ENCODE measurements at regions not wholly inside any gene's neighbourhood (a gene's known extent, or its start where the extent isn't known, plus 50 kb on each side); places are given as distances from the start of the nearest gene placed in this dataset.
"Not testable (repeated sequence)": the region's sequence is repeated elsewhere in the genome, so short reads cannot be mapped to it uniquely, and the experiment has no call there.

DNA sequence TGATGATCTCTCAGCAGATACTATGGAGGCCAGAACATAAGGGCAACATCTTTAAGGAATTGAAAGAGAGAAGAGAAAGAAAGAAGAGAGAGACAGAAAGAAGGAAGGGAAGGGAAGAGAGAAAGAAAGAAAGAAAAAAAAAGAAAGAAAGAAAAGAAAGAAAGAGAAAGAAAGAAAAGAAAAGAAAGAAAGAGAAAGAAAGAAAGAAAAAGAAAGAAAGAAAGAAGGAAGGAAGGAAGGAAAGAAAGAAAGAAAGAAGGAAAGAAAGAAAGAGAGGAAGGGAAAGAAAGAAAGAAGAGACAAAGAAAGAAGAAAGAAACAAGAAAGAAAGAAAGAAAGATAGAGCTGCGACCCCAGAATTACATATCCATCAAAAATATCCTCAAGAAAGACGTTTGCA, 124.9 kb downstream of the CPZ start:
- POLR2A ChIA-PET (ENCODE audit: partially characterized antibody); H3K4ac ChIP-seq (replicated peaks; ENCODE audit: insufficient read length, low read depth, low read length); H2BK15ac ChIP-seq (ENCODE audit: low read length); H3K27ac ChIP-seq (ENCODE audit: low read depth, low read length); H4K91ac ChIP-seq (replicated peaks; ENCODE audit: insufficient read length, low read length); H3K9me3 ChIP-seq (ENCODE audit: insufficient read depth in 2 of 2, low read depth in 1 of 2, low read length in 1 of 2); H3K4me1 ChIP-seq (replicated peaks in 1 of 4; ENCODE audit: control insufficient read depth in 3 of 4, insufficient read depth in 4 of 4, low read length in 3 of 4); H3K56ac ChIP-seq (replicated peaks; ENCODE audit: insufficient read length, low read depth, low read length); H3K23ac ChIP-seq (ENCODE audit: insufficient read length); H3K36me3 ChIP-seq (ENCODE audit: control insufficient read depth in 2 of 4, insufficient read depth in 4 of 4, low read length in 3 of 4); H4K8ac ChIP-seq (ENCODE audit: extremely low read depth, insufficient read depth, low read length); H4K20me1 ChIP-seq (replicated peaks in 1 of 2; ENCODE audit: control insufficient read depth in 1 of 2, insufficient read depth in 2 of 2, low read length in 2 of 2); H4K5ac ChIP-seq (ENCODE audit: insufficient read length, low read depth, low read length); H3K9ac ChIP-seq (replicated peaks in 1 of 4; ENCODE audit: extremely low read depth in 1 of 4, low read depth in 3 of 4, low read length in 3 of 4); H2BK20ac ChIP-seq (ENCODE audit: low read length); H3K4me3 ChIP-seq (ENCODE audit: extremely low read depth in 1 of 4, insufficient read depth in 2 of 4, low read depth in 3 of 4, low read length in 4 of 4); H2AFZ ChIP-seq (ENCODE audit: low read length); H3K18ac ChIP-seq (ENCODE audit: extremely low read depth, low read length); H2BK12ac ChIP-seq (ENCODE audit: low read depth, low read length); H3K4me2 ChIP-seq (ENCODE audit: insufficient read depth in 1 of 2, low read depth in 2 of 2, low read length in 2 of 2); H3K79me2 ChIP-seq (ENCODE audit: control insufficient read depth in 1 of 2, insufficient read depth in 2 of 2, low read length in 2 of 2); DNase-seq (ENCODE audit: low read depth in 1 of 2, low spot score in 2 of 2); H3K27me3 ChIP-seq (replicated peaks in 1 of 4; ENCODE audit: control insufficient read depth in 3 of 4, extremely low read depth in 1 of 4, insufficient read depth in 3 of 4, low read length in 3 of 4); FAIRE-seq; H2BK5ac ChIP-seq (ENCODE audit: low read depth, low read length); H3K14ac ChIP-seq (ENCODE audit: insufficient read length); CTCF ChIA-PET (ENCODE audit: partially characterized antibody); H3K23me2 ChIP-seq (ENCODE audit: low read depth, low read length); H3K79me1 ChIP-seq (ENCODE audit: low read depth, low read length); H2AK5ac ChIP-seq (ENCODE audit: low read depth, low read length); H2BK120ac ChIP-seq (replicated peaks; ENCODE audit: low read depth, low read length): not testable (repeated sequence)
- WGBS, 2 experiments (ENCODE audit: extremely low coverage in 1 of 2, insufficient coverage in 1 of 2, insufficient read length in 1 of 2, insufficient replicate concordance in 2 of 2, low coverage in 1 of 2, low lambda C conversion rate in 2 of 2, missing lambda C conversion rate in 1 of 2), result 39% methylated on average over 2 of the region's 2 CpGs; no CpG with 5 or more reads in 1 of the 2 experiments

Data from H1 (cell line).